H1 (cell line): ENCODE measurements at regions not wholly inside any gene's neighbourhood (a gene's known extent, or its start where the extent isn't known, plus 50 kb on each side); places are given as distances from the start of the nearest gene placed in this dataset.

Experiments
- ATF3 ChIP-seq: IDR thresholded peaks from 2 replicates; pipeline ENCODE4 v1.6.1; 2011; ENCODE audit warnings: low read depth, mild to moderate bottlenecking, low read length; ENCODE audit not compliant: insufficient read depth
- CTCF ChIP-seq, 3 experiments: IDR thresholded peaks; 1 replicate in 2 of 3; 2 replicates in 1 of 3; pipeline versions ENCODE4 v1.5.1 to v1.6.1; 2011; ENCODE audit warnings: low read length in 3 of 3, mild to moderate bottlenecking in 3 of 3, inconsistent platforms in 2 of 3, low read depth in 1 of 3, moderate library complexity in 1 of 3; ENCODE audit not compliant: insufficient read depth in 1 of 3; ENCODE audit errors: control extremely low read depth in 1 of 3
- EZH2 ChIP-seq: fragments of 200-600 bp; sonication (generic); IDR thresholded peaks from 2 replicates; pipeline ENCODE4 v1.7.1; 2012; ENCODE audit warnings: low read depth, mild to moderate bottlenecking, moderate library complexity, low read length, inconsistent platforms; ENCODE audit not compliant: severe bottlenecking
- GABPA ChIP-seq: IDR thresholded peaks from 2 replicates; pipeline ENCODE4 v1.6.1; 2011; ENCODE audit warnings: mild to moderate bottlenecking, low read length, moderate library complexity, borderline replicate concordance; ENCODE audit not compliant: insufficient read depth
- HDAC2 ChIP-seq, 2 experiments: fragments of 300-600 bp in 1 of 2; sonication (generic) in 1 of 2; IDR thresholded peaks; 2 replicates each; pipeline ENCODE4 v1.6.1; 2011 to 2012; ENCODE audit warnings: low read depth in 2 of 2, low read length in 2 of 2, mild to moderate bottlenecking in 2 of 2, moderate library complexity in 2 of 2, borderline replicate concordance in 1 of 2, inconsistent platforms in 1 of 2
- JUN ChIP-seq: IDR thresholded peaks from 2 replicates; pipeline ENCODE4 v1.6.1; 2011; ENCODE audit warnings: low read depth, mild to moderate bottlenecking, improper control_type of control experiment, low read length
- POLR2A ChIP-seq, 2 experiments: IDR thresholded peaks; 1 replicate in 1 of 2; 2 replicates in 1 of 2; pipeline ENCODE4 v1.6.1; 2011; ENCODE audit warnings: low read depth in 2 of 2, low read length in 2 of 2, mild to moderate bottlenecking in 2 of 2; ENCODE audit errors: control extremely low read depth in 1 of 2
- POLR2AphosphoS5 ChIP-seq: IDR thresholded peaks from 2 replicates; pipeline ENCODE4 v1.6.1; 2011; ENCODE audit warnings: low read depth, low read length
- TEAD4 ChIP-seq: IDR thresholded peaks from 2 replicates; pipeline ENCODE4 v1.6.1; 2012; ENCODE audit warnings: low read depth, low read length, inconsistent platforms, mixed read lengths

GRCh38 chr5:93329756-93330155, 251.3 kb downstream of the NR2F1-AS1 start:
- TF ChIP-seq POLR2AphosphoS5 (no peak), TEAD4 (no peak), CTCF (IDR thresholded peaks at IDR 0.05; ENCODE audit: control extremely low read depth in 1 of 3, insufficient read depth in 1 of 3, low read depth in 1 of 3, low read length in 3 of 3) (no peak), ATF3 (no peak), JUN (no peak), GABPA (no peak), HDAC2 (IDR thresholded peaks at IDR 0.05; ENCODE audit: borderline replicate concordance in 1 of 2, low read depth in 2 of 2, low read length in 2 of 2) (no peak), POLR2A (IDR thresholded peaks at IDR 0.05; ENCODE audit: control extremely low read depth in 1 of 2, low read depth in 2 of 2, low read length in 2 of 2) (no peak), EZH2 (no peak)
